ENCODE measurements at regions not wholly inside any gene's neighbourhood (a gene's known extent, or its start where the extent isn't known, plus 50 kb on each side); places are given as distances from the start of the nearest gene placed in this dataset.

- no peaks in the 10 kb centered on the region for H3K9me3 ChIP-seq (ENCODE audit: control insufficient read depth, insufficient read depth, low read length)
- no peak overlapping the region for H3K4me2 ChIP-seq (ENCODE audit: low read length)
- peaks cover 9% of the 10 kb centered on the region for H3K4me1 ChIP-seq (ENCODE audit: control insufficient read depth, low read length)
- H3K27me3 ChIP-seq (ENCODE audit: control insufficient read depth, low read length), result no peaks in the 10 kb centered on the region
- H3K4me3 ChIP-seq (ENCODE audit: low read length), result no peak overlapping the region
- H3K36me3 ChIP-seq (ENCODE audit: control insufficient read depth, low read length), result no peaks in the 10 kb centered on the region
- no peaks in the 10 kb centered on the region for H4K20me1 ChIP-seq (ENCODE audit: control insufficient read depth, insufficient read depth, low read depth, low read length)
- H3F3A ChIP-seq (ENCODE audit: control insufficient read depth, insufficient read depth), result no peaks in the 10 kb centered on the region
- H3K79me2 ChIP-seq (ENCODE audit: control insufficient read depth, low read length), result no peaks in the 10 kb centered on the region
- TF ChIP-seq EZH2phosphoT487 (IDR thresholded peaks at IDR 0.05; ENCODE audit: borderline replicate concordance, low read length) (no peak), CTCF (IDR thresholded peaks at IDR 0.05; ENCODE audit: low read depth, low read length, poor library complexity, severe bottlenecking) (no peak)
- no peaks in the 10 kb centered on the region for H3K9me2 ChIP-seq (replicated peaks; ENCODE audit: control insufficient read depth, low read length)
- H3K27ac ChIP-seq (ENCODE audit: low read depth, low read length), result no peak overlapping the region
These were observed 248.5 kb upstream of the LMO3 start for GRCh38 chr12:16854465-16854864.

GRCh38 chr12:16849473-16849872, 243.5 kb upstream of the LMO3 start:
- no peak overlapping the region for H3K4me2 ChIP-seq (ENCODE audit: low read length)
- H3K36me3 ChIP-seq (ENCODE audit: control insufficient read depth, low read length), result no peaks in the 10 kb centered on the region
- TF ChIP-seq EZH2phosphoT487 (IDR thresholded peaks at IDR 0.05; ENCODE audit: borderline replicate concordance, low read length) (no peak), CTCF (IDR thresholded peaks at IDR 0.05; ENCODE audit: low read depth, low read length, poor library complexity, severe bottlenecking) (no peak)

GRCh38 chr12:16844875-16845274, 238.9 kb upstream of the LMO3 start:
- no peaks in the 10 kb centered on the region for H3K9me2 ChIP-seq (replicated peaks; ENCODE audit: control insufficient read depth, low read length)
- H3K27me3 ChIP-seq (ENCODE audit: control insufficient read depth, low read length), result no peaks in the 10 kb centered on the region
- TF ChIP-seq CTCF (IDR thresholded peaks at IDR 0.05; ENCODE audit: low read depth, low read length, poor library complexity, severe bottlenecking), result no peak
- no peak for TF ChIP-seq EZH2phosphoT487 (IDR thresholded peaks at IDR 0.05; ENCODE audit: borderline replicate concordance, low read length)
- H3K4me1 ChIP-seq (ENCODE audit: control insufficient read depth, low read length), result no peaks in the 10 kb centered on the region
- H4K20me1 ChIP-seq (ENCODE audit: control insufficient read depth, insufficient read depth, low read depth, low read length), result no peaks in the 10 kb centered on the region
- no peak overlapping the region for H3K4me3 ChIP-seq (ENCODE audit: low read length)
- H3K4me2 ChIP-seq (ENCODE audit: low read length), result no peak overlapping the region
- no peak overlapping the region for H3K27ac ChIP-seq (ENCODE audit: low read depth, low read length)
- H3K79me2 ChIP-seq (ENCODE audit: control insufficient read depth, low read length), result no peaks in the 10 kb centered on the region
- H3K9me3 ChIP-seq (ENCODE audit: control insufficient read depth, insufficient read depth, low read length), result no peaks in the 10 kb centered on the region
- H3F3A ChIP-seq (ENCODE audit: control insufficient read depth, insufficient read depth), result no peaks in the 10 kb centered on the region
- H3K36me3 ChIP-seq (ENCODE audit: control insufficient read depth, low read length), result no peaks in the 10 kb centered on the region

More at GRCh38 chr12:16849473-16849872, 243.5 kb upstream of the LMO3 start:
- no peaks in the 10 kb centered on the region for H3K4me1 ChIP-seq (ENCODE audit: control insufficient read depth, low read length)
- no peaks in the 10 kb centered on the region for H3K27me3 ChIP-seq (ENCODE audit: control insufficient read depth, low read length)
- H3F3A ChIP-seq (ENCODE audit: control insufficient read depth, insufficient read depth), result no peaks in the 10 kb centered on the region
- no peaks in the 10 kb centered on the region for H3K9me3 ChIP-seq (ENCODE audit: control insufficient read depth, insufficient read depth, low read length)
- no peak overlapping the region for H3K4me3 ChIP-seq (ENCODE audit: low read length)
- no peak overlapping the region for H3K27ac ChIP-seq (ENCODE audit: low read depth, low read length)
- H3K9me2 ChIP-seq (replicated peaks; ENCODE audit: control insufficient read depth, low read length), result no peaks in the 10 kb centered on the region
- H3K79me2 ChIP-seq (ENCODE audit: control insufficient read depth, low read length), result no peaks in the 10 kb centered on the region
- H4K20me1 ChIP-seq (ENCODE audit: control insufficient read depth, insufficient read depth, low read depth, low read length), result no peaks in the 10 kb centered on the region
